Activated T-cell treated with anti-CD3 and anti-CD28 coated beads, Interleukin-2, amount 50 U/mL, for 72 hours (primary cell): ENCODE measurements at regions not wholly inside any gene's neighbourhood (a gene's known extent, or its start where the extent isn't known, plus 50 kb on each side); places are given as distances from the start of the nearest gene placed in this dataset.
"Not testable (repeated sequence)": the region's sequence is repeated elsewhere in the genome, so short reads cannot be mapped to it uniquely, and the experiment has no call there.

Experiments used
- ATAC-seq, 2 donors: fragments of 150-1000 bp; cut with Tn5 transposase; replicated peaks in 1 of 2; 2 replicates each; pipeline ENCODE4 v1.10.0; 2021; ENCODE audit warnings: moderate library complexity in 2 of 2, mild to moderate bottlenecking in 1 of 2
- DNase-seq, 2 donors: peaks; one replicate each; pipeline ENCODE4 v3.0.0; 2021 to 2022; ENCODE audit warnings: mixed read lengths in 1 of 2
- H3K27ac Mint-ChIP-seq: one replicate; pipeline ENCODE4 v1.8.0; 2022; ENCODE audit warnings: mild to moderate bottlenecking, moderate library complexity, mixed read lengths
- H3K27me3 Mint-ChIP-seq: one replicate; pipeline ENCODE4 v1.8.0; 2022; ENCODE audit warnings: low read depth, mixed read lengths
- H3K36me3 Mint-ChIP-seq, 2 donors: one replicate each; pipeline ENCODE4 v1.8.0; 2022; ENCODE audit warnings: mixed read lengths in 2 of 2, mild to moderate bottlenecking in 1 of 2; ENCODE audit not compliant: insufficient read depth in 2 of 2
- H3K4me1 Mint-ChIP-seq: one replicate; pipeline ENCODE4 v1.8.0; 2022; ENCODE audit warnings: low read depth, mixed read lengths
- H3K4me3 Mint-ChIP-seq, 2 donors: one replicate each; pipeline ENCODE4 v1.8.0; 2022; ENCODE audit warnings: mild to moderate bottlenecking in 2 of 2, mixed read lengths in 2 of 2, moderate library complexity in 2 of 2
- H3K9me3 Mint-ChIP-seq, 2 donors: one replicate each; pipeline ENCODE4 v1.8.0; 2022; ENCODE audit warnings: mixed read lengths in 2 of 2

DNA sequence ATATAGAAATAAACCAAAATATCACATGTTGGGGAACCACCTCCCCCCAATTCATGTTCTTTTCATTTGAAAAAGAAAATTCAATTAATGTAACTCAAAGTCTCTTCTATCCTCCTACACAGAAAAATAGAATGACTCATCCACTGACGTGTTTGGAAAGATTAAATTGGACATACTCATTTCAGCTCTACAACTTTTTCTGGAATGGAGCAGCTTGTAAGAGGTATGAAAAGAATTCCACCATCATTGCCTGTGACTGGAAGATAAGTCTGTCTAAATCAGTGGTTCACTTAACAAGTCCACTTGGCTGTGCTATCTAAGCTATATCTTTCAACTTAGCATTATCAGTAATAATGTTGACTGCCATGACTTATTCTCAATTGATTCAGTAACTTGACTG, 702.3 kb downstream of the BRINP3 start:
- no peaks in the 10 kb centered on the region for H3K36me3 Mint-ChIP-seq
- no peak overlapping the region for H3K27ac Mint-ChIP-seq
- H3K9me3 Mint-ChIP-seq = peaks cover 5 to 8% of the 10 kb centered on the region in 2 donors
- no peak for ATAC-seq
- H3K27me3 Mint-ChIP-seq = no peaks in the 10 kb centered on the region
- DNase-seq = no peak
- H3K4me3 Mint-ChIP-seq = no peak overlapping the region
- H3K4me1 Mint-ChIP-seq = no peaks in the 10 kb centered on the region

DNA sequence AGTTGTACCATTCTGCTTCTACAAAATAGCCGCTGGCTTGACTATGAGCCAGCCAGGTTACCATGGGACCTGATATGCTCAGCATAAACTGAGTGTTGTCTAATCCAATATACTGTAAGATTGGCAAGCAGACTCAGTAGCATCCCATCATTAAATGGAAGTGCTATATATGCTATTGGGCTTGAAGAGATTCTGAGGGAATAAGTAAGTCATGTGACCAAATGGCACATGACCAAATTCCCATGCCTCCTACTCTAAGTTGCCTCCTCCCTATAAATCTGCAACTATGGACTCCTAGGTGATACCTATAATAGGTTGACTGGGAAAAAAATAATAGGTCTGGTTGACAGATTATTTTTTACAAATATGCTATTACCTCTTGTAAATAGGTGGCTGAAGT, 698.6 kb downstream of the BRINP3 start:
- H3K27ac Mint-ChIP-seq = no peak overlapping the region
- H3K4me3 Mint-ChIP-seq = no peak overlapping the region
- peaks cover 5 to 8% of the 10 kb centered on the region in 2 donors for H3K9me3 Mint-ChIP-seq
- H3K36me3 Mint-ChIP-seq = no peaks in the 10 kb centered on the region
- H3K4me1 Mint-ChIP-seq = no peaks in the 10 kb centered on the region
- ATAC-seq (no peak), DNase-seq (no peak)
- H3K27me3 Mint-ChIP-seq = no peaks in the 10 kb centered on the region

DNA sequence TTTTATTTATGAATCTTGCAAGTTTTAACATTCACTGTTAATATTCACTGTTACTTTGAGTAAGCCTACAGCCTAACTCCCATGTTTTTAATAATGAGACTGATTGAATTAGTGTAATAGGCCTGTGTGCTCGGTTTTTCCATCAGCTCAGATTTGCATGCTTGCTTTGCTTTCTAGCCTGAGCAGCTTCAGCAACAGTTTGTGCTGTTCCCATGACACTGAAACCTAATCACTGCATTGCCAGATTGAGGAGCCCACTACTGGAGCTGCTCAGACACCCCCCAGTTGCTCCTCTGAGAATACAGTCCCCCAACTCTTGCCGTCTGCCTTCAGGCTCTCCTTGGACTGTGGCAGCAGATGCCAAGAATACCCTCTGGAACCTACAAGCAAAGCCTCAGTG, 695.4 kb downstream of the BRINP3 start:
- DNase-seq (no peak), ATAC-seq (no peak)
- Mint-ChIP-seq H3K9me3 (peaks cover 6 to 9% of the 10 kb centered on the region in 2 donors), H3K4me1 (no peaks in the 10 kb centered on the region), H3K4me3 (no peak overlapping the region), H3K36me3 (no peaks in the 10 kb centered on the region), H3K27me3 (no peaks in the 10 kb centered on the region), H3K27ac (no peak overlapping the region)

DNA sequence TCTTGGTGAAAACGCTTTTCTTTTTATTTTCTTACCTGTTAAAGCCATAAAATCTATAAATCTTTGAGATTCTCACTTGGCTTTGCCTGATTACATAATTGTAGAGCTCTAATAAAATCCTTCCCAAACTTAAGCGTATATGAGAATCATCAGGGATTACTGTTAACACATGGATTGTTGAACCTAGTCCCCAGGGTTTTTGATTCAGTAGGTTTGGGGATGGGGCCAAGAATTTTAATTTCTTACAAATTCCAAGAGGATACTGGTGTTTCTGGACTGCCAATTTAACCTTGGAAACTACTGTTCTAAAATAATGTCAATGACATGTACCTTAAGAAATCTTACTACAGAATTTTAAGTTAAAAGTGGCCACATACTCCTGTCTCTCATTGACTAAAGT, 694.2 kb downstream of the BRINP3 start:
- H3K27me3 Mint-ChIP-seq = no peaks in the 10 kb centered on the region
- ATAC-seq = no peak
- H3K27ac Mint-ChIP-seq = no peak overlapping the region
- no peak for DNase-seq
- H3K4me3 Mint-ChIP-seq = no peak overlapping the region
- H3K36me3 Mint-ChIP-seq = peaks cover 0 to 2% of the 10 kb centered on the region in 2 donors
- H3K9me3 Mint-ChIP-seq = peaks cover 6 to 9% of the 10 kb centered on the region in 2 donors
- H3K4me1 Mint-ChIP-seq = no peaks in the 10 kb centered on the region

DNA sequence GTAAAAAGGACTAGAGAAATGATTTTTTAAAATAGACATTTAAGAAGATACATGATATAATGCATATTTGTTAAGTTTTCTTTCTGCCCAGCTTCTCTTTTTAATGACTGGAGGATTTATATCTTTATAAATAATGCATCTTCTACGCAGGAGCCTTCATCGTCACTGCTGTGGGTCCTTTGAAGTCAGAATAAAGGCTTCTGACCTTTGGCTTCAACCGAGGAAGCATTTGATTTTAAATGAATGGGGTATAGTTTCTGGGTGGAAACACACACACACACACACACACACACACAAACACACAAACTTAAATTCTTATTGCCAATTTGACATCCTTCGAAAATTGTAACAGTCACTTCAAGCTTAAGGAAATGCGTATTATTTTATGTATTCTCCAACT, 690.9 kb downstream of the BRINP3 start:
- DNase-seq (no peak), ATAC-seq (no peak)
- Mint-ChIP-seq H3K4me1 (no peaks in the 10 kb centered on the region), H3K27ac (no peak overlapping the region), H3K9me3 (peaks cover 10 to 12% of the 10 kb centered on the region in 2 donors), H3K4me3 (no peak overlapping the region), H3K36me3 (peaks cover 2% of the 10 kb centered on the region in 2 donors), H3K27me3 (no peaks in the 10 kb centered on the region)

DNA sequence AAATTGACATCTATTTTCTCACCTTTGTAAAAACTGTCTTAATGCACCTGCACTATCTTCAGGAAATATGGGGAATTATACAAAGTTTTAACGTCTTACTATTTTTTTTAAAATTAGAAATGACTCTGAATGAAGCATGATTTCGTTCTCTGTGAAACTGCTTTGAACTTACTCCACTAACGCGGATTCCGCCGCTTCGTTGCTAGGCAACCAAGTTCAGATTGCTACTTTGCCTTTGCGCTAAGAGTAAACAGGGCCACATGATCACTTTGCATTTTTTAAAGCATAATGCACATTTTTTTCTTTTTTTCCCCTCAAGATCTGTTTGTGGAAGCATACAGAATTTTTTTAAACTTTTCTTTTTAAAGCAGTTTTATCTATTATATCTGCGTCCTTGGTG, 690.5 kb downstream of the BRINP3 start:
- Mint-ChIP-seq H3K27me3 (no peaks in the 10 kb centered on the region), H3K9me3 (peaks cover 10 to 12% of the 10 kb centered on the region in 2 donors), H3K36me3 (peaks cover 2% of the 10 kb centered on the region in 2 donors), H3K27ac (no peak overlapping the region), H3K4me1 (no peaks in the 10 kb centered on the region), H3K4me3 (no peak overlapping the region)
- ATAC-seq (no peak), DNase-seq (no peak)

DNA sequence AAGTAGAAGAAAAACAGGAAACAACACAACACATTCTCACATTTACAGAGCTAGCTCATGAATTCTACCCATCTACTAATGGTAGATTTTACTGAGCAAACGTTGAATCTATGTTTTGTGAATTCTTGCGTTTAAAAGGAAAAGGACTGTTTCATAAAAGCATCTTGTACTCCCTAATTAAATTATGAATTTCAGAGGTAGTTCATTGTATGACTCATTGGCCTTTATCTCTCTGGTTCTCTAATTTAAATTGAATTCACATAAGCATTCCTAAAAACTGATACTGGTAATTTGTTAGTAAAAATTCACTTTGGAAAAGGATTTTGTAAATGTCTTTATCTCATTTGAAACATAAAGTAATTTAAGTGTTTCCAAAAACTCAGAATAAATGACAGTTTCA, 687.3 kb downstream of the BRINP3 start:
- Mint-ChIP-seq H3K9me3 (peaks cover 8 to 15% of the 10 kb centered on the region in 2 donors), H3K27me3 (no peaks in the 10 kb centered on the region), H3K36me3 (peaks cover 2% of the 10 kb centered on the region in 2 donors), H3K27ac (no peak overlapping the region), H3K4me3 (no peak overlapping the region), H3K4me1 (no peaks in the 10 kb centered on the region)
- no peak for DNase-seq
- ATAC-seq = no peak

DNA sequence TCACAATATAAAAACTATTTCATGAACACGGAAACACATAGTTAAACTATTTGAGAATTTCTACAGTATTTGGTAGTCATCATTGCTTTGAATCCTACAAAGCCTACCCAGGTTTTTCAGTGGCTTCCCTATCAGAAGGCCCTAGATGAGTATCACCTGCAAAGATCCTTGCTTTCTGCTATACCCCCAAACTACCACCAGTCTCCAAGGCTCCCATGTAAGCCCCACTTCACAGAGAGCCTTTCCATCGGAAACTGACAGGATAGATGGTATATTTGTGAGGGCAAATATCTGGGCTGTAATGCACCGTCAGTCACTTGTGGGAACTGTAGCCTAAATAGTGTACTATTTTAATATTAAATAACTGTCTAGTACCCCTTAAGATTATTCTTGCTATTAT, 674.3 kb downstream of the BRINP3 start:
- no peak for DNase-seq
- H3K27ac Mint-ChIP-seq = no peak overlapping the region
- H3K27me3 Mint-ChIP-seq = no peaks in the 10 kb centered on the region
- no peak overlapping the region for H3K4me3 Mint-ChIP-seq
- ATAC-seq = no peak
- no peaks in the 10 kb centered on the region for H3K4me1 Mint-ChIP-seq
- no peaks in the 10 kb centered on the region for H3K36me3 Mint-ChIP-seq
- peaks cover 3 to 7% of the 10 kb centered on the region in 2 donors for H3K9me3 Mint-ChIP-seq

DNA sequence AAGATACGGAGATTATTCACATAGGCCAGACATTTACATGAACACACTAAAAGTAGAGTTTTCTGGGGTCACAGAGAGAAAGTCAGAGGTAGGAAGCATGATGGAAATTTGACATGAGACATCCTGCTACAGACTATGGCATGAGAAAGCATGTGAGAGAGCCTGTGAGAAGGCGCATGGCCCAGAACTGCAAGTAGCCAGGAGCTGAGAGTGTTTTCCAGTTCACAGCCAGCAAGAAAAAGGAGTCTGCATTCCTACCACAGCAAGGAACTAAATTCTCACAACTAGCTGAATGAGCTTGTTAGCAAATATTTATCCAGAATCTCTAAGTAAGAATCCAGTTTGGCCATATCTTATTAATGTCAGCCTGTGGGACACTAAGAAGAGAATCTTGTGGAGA, 673.3 kb downstream of the BRINP3 start:
- Mint-ChIP-seq H3K27ac (no peak overlapping the region), H3K9me3 (peaks cover 3 to 9% of the 10 kb centered on the region in 2 donors), H3K4me3 (no peak overlapping the region), H3K4me1 (no peaks in the 10 kb centered on the region), H3K27me3 (no peaks in the 10 kb centered on the region), H3K36me3 (no peaks in the 10 kb centered on the region)
- DNase-seq (no peak), ATAC-seq (no peak)

DNA sequence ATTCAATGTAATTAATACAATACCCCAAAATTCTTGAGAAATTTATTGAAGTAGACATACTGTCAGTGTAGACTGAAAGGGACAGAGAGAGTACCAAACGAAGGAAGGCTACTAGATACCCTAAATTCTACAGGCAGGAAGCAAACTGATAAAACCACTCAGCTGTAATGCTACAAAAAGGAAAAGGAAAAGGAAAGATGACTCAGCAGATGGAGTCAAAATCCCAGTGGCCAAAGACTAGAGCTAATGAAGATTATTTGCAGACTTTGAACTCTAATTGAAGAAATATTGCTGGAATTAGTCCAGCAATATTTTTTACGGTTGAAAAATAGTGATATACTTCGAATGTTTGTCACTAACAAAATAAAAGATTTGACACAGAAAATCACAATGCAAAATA, 671.9 kb downstream of the BRINP3 start:
- H3K4me1 Mint-ChIP-seq = no peaks in the 10 kb centered on the region
- no peaks in the 10 kb centered on the region for H3K27me3 Mint-ChIP-seq
- H3K9me3 Mint-ChIP-seq = peaks cover 3 to 7% of the 10 kb centered on the region in 2 donors
- DNase-seq (no peak), ATAC-seq (no peak)
- H3K4me3 Mint-ChIP-seq = no peak overlapping the region
- no peaks in the 10 kb centered on the region for H3K36me3 Mint-ChIP-seq
- no peak overlapping the region for H3K27ac Mint-ChIP-seq

DNA sequence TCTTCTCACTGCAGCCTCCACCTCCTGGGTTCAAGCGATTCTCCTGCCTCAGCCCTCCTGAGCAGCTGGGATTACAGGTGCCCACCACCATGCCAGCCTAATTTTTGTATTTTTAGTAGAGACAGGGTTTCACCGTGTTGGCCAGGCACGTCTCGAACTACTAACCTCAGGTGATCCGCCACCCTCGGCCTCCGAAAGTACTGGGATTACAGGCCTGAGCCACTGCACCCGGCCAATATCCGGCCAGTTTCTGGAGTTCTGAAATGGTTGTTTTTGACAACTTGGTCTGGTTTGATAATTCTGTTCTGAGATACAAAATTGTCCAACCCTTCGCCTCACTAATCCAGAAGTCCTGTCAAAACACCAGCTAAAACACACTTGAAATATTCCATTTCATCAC, 667.0 kb downstream of the BRINP3 start:
- not testable (repeated sequence) for H3K27ac Mint-ChIP-seq, H3K9me3 Mint-ChIP-seq, H3K4me1 Mint-ChIP-seq, H3K27me3 Mint-ChIP-seq, H3K36me3 Mint-ChIP-seq, H3K4me3 Mint-ChIP-seq, ATAC-seq, DNase-seq

DNA sequence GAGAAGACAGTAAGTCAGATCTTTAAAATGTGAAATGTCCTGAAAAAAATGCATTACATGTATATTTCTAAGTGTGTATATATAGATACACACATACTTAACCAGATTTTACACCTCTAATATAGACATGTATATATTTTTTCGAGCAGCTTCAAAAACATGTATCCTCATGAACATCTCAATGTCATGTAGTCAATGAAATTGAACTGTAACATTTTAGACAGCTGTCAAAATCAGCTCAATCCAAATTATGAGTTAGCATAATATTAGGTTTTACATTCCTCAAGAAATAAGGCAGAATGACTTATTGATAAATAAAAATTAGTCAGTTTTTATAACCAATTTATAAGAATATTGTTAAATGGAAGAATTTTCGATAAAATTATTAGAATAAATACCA, 665.7 kb downstream of the BRINP3 start:
- DNase-seq (no peak), ATAC-seq (no peak)
- no peak overlapping the region for H3K4me3 Mint-ChIP-seq
- no peaks in the 10 kb centered on the region for H3K36me3 Mint-ChIP-seq
- no peaks in the 10 kb centered on the region for H3K27me3 Mint-ChIP-seq
- no peaks in the 10 kb centered on the region for H3K4me1 Mint-ChIP-seq
- no peak overlapping the region for H3K27ac Mint-ChIP-seq
- peaks cover 1 to 2% of the 10 kb centered on the region in 2 donors for H3K9me3 Mint-ChIP-seq

DNA sequence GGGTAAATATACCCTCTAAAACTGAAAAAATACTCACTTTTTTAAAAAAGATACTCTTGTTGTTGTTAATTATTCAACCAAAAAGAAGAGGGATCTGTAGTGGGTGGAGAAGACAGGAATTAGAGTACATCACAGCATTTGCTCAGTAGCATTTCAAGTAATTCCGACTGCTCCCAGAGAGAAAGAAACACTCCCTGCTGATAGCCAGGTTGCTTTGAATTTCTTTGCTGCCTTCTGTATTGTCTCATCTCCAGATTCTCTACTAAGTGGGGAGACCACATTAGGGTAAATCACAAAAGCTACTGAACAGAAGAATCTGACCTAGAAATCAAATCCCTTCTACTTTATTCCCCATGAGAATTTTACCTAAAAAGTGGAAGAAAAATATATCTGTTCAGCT, 661.1 kb downstream of the BRINP3 start:
- Mint-ChIP-seq H3K27ac (no peak overlapping the region), H3K9me3 (peaks cover 0 to 2% of the 10 kb centered on the region in 2 donors), H3K4me1 (no peaks in the 10 kb centered on the region), H3K27me3 (no peaks in the 10 kb centered on the region), H3K4me3 (no peak overlapping the region), H3K36me3 (no peaks in the 10 kb centered on the region)
- ATAC-seq (no peak), DNase-seq (no peak)

DNA sequence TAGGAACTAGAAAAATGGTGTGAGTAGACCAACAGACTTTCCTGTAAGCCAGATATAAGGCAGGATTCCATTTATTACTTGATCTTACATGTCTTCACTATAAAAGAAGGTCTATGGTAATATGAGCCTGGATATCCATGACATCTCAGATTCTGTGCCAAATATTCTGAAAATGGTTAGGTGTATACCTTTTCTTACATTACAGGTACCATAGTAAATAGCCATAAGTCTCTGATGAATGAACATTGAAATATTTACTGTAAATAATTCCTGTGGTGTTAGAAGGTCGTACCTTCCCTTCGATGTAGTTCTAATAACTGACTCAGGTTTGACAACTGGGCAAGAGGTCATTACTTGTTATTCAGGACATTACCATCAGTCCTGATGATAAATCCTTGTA, 657.9 kb downstream of the BRINP3 start:
- Mint-ChIP-seq H3K27ac (no peak overlapping the region), H3K9me3 (peaks cover 2 to 4% of the 10 kb centered on the region in 2 donors), H3K4me3 (no peak overlapping the region), H3K27me3 (no peaks in the 10 kb centered on the region), H3K4me1 (no peaks in the 10 kb centered on the region), H3K36me3 (no peaks in the 10 kb centered on the region)
- no peak for ATAC-seq
- no peak for DNase-seq
